MM.1S (cell line): ENCODE measurements at regions not wholly inside any gene's neighbourhood (a gene's known extent, or its start where the extent isn't known, plus 50 kb on each side); places are given as distances from the start of the nearest gene placed in this dataset.

Experiments used
- DNase-seq: peaks from one replicate; pipeline ENCODE4 v3.0.0-alpha.2; 2015
- H2AFZ ChIP-seq: fragments of 300-600 bp; sonication (generic); 2 replicates; pipeline ENCODE4 v1.6.0; 2016; ENCODE audit warnings: antibody characterized with exemption, low read length
- H3F3A ChIP-seq: fragments of 300-600 bp; sonication (generic); 2 replicates; pipeline ENCODE4 v1.6.1; 2016; ENCODE audit warnings: mild to moderate bottlenecking, antibody characterized with exemption, low read length, moderate library complexity, mixed read lengths; ENCODE audit not compliant: insufficient read depth
- H3K27ac ChIP-seq: fragments of 300-600 bp; sonication (generic); 2 replicates; pipeline ENCODE4 v1.5.1; 2016; ENCODE audit warnings: mild to moderate bottlenecking, low read length
- H3K27me3 ChIP-seq: fragments of 300-600 bp; sonication (generic); replicated peaks from 2 replicates; pipeline ENCODE4 v1.6.0; 2016; ENCODE audit warnings: low read length; ENCODE audit not compliant: insufficient read depth
- H3K36me3 ChIP-seq: fragments of 300-600 bp; sonication (generic); replicated peaks from 2 replicates; pipeline ENCODE4 v1.6.1; 2016; ENCODE audit warnings: mild to moderate bottlenecking, low read length, mixed read lengths; ENCODE audit not compliant: insufficient read depth
- H3K4me1 ChIP-seq: fragments of 300-600 bp; sonication (generic); 2 replicates; pipeline ENCODE4 v1.6.1; 2016; ENCODE audit warnings: low read length, mixed read lengths
- H3K4me2 ChIP-seq: fragments of 300-600 bp; sonication (generic); 2 replicates; pipeline ENCODE4 v1.6.0; 2016; ENCODE audit warnings: low read depth, low read length
- H3K4me3 ChIP-seq: fragments of 300-600 bp; sonication (generic); 2 replicates; pipeline ENCODE4 v1.5.1; 2016; ENCODE audit warnings: low read length, mixed read lengths
- H3K79me2 ChIP-seq: fragments of 300-600 bp; sonication (generic); 2 replicates; pipeline ENCODE4 v1.6.1; 2016; ENCODE audit warnings: mixed run types, low read length, mixed read lengths
- H3K9ac ChIP-seq: fragments of 300-600 bp; sonication (generic); 2 replicates; pipeline ENCODE4 v1.6.1; 2016; ENCODE audit warnings: low read length, mixed read lengths
- H3K9me2 ChIP-seq: fragments of 300-600 bp; sonication (generic); replicated peaks from 2 replicates; pipeline ENCODE4 v1.6.1; 2016; ENCODE audit warnings: mild to moderate bottlenecking, low read length, mixed read lengths; ENCODE audit not compliant: insufficient read depth
- H3K9me3 ChIP-seq: fragments of 300-600 bp; sonication (generic); replicated peaks from 2 replicates; pipeline ENCODE4 v1.6.1; 2016; ENCODE audit warnings: mild to moderate bottlenecking, low read length, mixed read lengths; ENCODE audit not compliant: insufficient read depth
- H4K20me1 ChIP-seq: fragments of 300-600 bp; sonication (generic); 2 replicates; pipeline ENCODE4 v1.6.1; 2016; ENCODE audit warnings: mild to moderate bottlenecking, low read length, moderate library complexity, mixed read lengths; ENCODE audit not compliant: insufficient read depth
- EZH2 ChIP-seq: fragments of 300-600 bp; sonication (generic); optimal IDR thresholded peaks from 2 replicates; pipeline ENCODE3; 2017; ENCODE audit warnings: low read depth, mild to moderate bottlenecking, antibody characterized with exemption, low read length, mixed read lengths
- EZH2phosphoT487 ChIP-seq: fragments of 300-600 bp; sonication (generic); IDR thresholded peaks from 2 replicates; pipeline ENCODE4 v1.6.1; 2018; ENCODE audit warnings: antibody characterized with exemption, low read length
- TF ChIP-seq, protein P1 (sequence below): fragments of 300-600 bp; sonication (generic); IDR thresholded peaks from 2 replicates; pipeline ENCODE4 v1.5.1; 2016; ENCODE audit warnings: antibody characterized with exemption, low read length, mixed read lengths

GRCh38 chr10:33573606-33574005 lies 239.1 kb upstream of the NRP1 start:
- TF ChIP-seq EZH2phosphoT487 (no peak), EZH2 (no peak)
- TF ChIP-seq, protein P1, sequence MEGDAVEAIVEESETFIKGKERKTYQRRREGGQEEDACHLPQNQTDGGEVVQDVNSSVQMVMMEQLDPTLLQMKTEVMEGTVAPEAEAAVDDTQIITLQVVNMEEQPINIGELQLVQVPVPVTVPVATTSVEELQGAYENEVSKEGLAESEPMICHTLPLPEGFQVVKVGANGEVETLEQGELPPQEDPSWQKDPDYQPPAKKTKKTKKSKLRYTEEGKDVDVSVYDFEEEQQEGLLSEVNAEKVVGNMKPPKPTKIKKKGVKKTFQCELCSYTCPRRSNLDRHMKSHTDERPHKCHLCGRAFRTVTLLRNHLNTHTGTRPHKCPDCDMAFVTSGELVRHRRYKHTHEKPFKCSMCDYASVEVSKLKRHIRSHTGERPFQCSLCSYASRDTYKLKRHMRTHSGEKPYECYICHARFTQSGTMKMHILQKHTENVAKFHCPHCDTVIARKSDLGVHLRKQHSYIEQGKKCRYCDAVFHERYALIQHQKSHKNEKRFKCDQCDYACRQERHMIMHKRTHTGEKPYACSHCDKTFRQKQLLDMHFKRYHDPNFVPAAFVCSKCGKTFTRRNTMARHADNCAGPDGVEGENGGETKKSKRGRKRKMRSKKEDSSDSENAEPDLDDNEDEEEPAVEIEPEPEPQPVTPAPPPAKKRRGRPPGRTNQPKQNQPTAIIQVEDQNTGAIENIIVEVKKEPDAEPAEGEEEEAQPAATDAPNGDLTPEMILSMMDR: no peak
- Histone ChIP-seq H3K9ac (no peak overlapping the region), H3K9me2 (no peaks in the 10 kb centered on the region), H3F3A (no peaks in the 10 kb centered on the region), H3K36me3 (no peaks in the 10 kb centered on the region), H3K79me2 (no peaks in the 10 kb centered on the region), H3K4me3 (no peak overlapping the region), H3K9me3 (no peaks in the 10 kb centered on the region), H3K4me2 (no peak overlapping the region), H3K4me1 (no peaks in the 10 kb centered on the region), H4K20me1 (no peaks in the 10 kb centered on the region), H3K27ac (no peak overlapping the region), H2AFZ (no peak overlapping the region), H3K27me3 (no peaks in the 10 kb centered on the region)
- no peak for DNase-seq

DNA sequence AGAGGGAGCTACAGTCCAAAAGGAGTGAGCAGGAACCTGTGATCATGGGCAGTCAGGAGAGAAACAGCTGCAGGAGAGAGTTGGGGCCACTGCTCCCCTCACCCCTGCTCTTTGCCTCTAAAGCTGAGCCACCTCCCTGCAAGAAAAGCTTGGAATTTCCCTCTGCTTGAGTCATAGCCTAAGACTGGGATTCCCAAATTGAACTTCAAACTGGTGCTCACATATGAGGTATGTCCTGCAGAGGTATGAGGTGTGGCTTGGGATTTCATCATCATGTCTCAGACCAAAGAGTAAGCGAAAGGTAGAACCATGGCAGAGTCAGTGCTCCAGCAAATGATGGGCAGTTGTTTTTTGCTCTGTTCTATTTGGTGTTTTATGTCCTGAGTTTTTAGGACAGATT lies 237.1 kb upstream of the NRP1 start:
- Histone ChIP-seq H3K79me2 (no peaks in the 10 kb centered on the region), H3K27ac (no peak overlapping the region), H3K4me1 (no peaks in the 10 kb centered on the region), H3K4me3 (no peak overlapping the region), H3K9me2 (no peaks in the 10 kb centered on the region), H2AFZ (no peak overlapping the region), H3K4me2 (no peak overlapping the region), H3F3A (no peaks in the 10 kb centered on the region), H4K20me1 (no peaks in the 10 kb centered on the region), H3K36me3 (no peaks in the 10 kb centered on the region), H3K27me3 (no peaks in the 10 kb centered on the region), H3K9me3 (no peaks in the 10 kb centered on the region), H3K9ac (no peak overlapping the region)
- TF ChIP-seq, protein P1: no peak
- TF ChIP-seq EZH2: no peak
- TF ChIP-seq EZH2phosphoT487: no peak
- no peak for DNase-seq

DNA sequence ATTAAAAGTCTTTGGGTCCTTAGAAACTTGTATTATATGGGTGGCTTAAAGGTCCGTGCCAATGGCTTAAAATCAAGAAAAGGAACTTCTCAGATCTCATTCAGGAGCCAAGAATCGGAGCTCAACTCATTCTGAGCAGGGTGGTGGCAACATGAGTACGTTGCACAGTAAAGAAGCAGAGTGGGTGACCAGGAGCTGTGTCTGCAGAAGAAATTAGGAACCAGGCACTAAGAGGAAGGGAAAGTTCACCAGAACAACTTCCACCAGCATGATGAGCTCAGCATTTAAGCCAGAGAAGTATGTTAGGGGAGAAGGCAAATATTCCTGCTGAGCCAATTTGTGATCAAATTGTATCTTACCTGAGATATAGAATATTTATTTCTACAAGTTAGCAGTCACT lies 236.0 kb upstream of the NRP1 start:
- no peak overlapping the region for H3K4me2 ChIP-seq
- H3K9me3 ChIP-seq: no peaks in the 10 kb centered on the region
- no peak for DNase-seq

More for the DNA sequence above, 236.0 kb upstream of the NRP1 start:
- H3F3A ChIP-seq: no peaks in the 10 kb centered on the region
- H2AFZ ChIP-seq: no peak overlapping the region
- TF ChIP-seq EZH2 (no peak), EZH2phosphoT487 (no peak)
- TF ChIP-seq, protein P1: no peak
- H3K27ac ChIP-seq: no peak overlapping the region
- H3K27me3 ChIP-seq: no peaks in the 10 kb centered on the region
- no peaks in the 10 kb centered on the region for H3K4me1 ChIP-seq
- H3K36me3 ChIP-seq: no peaks in the 10 kb centered on the region
- H3K79me2 ChIP-seq: no peaks in the 10 kb centered on the region
- no peak overlapping the region for H3K9ac ChIP-seq
- no peaks in the 10 kb centered on the region for H3K9me2 ChIP-seq
- no peak overlapping the region for H3K4me3 ChIP-seq
- H4K20me1 ChIP-seq: no peaks in the 10 kb centered on the region
